ENCODE measurements at regions not wholly inside any gene's neighbourhood (a gene's known extent, or its start where the extent isn't known, plus 50 kb on each side); places are given as distances from the start of the nearest gene placed in this dataset.
"Not testable (repeated sequence)": the region's sequence is repeated elsewhere in the genome, so short reads cannot be mapped to it uniquely, and the experiment has no call there.

DNA sequence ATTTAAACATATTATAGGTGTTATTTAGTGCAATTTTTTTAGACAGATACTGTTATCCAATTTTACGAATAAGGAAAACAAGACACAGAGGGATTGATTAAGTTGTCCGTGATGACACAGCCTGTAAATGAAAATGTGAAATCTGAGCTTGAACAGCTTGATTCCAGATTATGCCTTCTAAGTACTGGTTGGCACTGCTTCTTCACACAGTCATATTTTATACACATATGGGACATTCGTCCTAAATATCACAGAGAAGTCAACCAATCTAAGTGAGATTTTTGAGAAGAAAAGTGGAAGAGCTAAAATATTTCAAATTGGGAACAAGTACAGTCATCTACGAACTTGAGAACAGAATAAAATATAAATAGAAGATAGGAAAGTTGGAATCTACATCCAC, 756.3 kb downstream of the BCKDHB start:
- no peak for FAIRE-seq

- FAIRE-seq = no peak
Observed at GRCh38 chr6:80860107-80860506, 753.6 kb downstream of the BCKDHB start.

DNA sequence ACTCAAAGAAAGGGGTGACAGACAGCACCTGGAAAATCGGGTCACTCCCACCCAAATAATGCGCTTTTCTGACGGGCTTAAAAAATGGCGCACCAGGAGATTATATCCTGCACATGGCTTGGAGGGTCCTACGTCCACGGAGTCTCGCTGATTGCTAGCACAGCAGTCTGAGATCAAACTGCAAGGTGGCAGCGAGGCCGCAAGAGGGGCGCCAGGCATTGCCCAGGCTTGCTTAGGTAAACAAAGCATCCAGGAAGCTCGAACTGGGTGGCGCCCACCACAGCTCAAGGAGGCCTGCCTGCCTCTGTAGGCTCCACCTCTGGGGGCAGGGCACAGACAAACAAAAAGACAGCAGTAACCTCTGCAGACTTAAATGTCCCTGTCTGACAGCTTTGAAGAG, 741.5 kb downstream of the BCKDHB start:
- FAIRE-seq = not testable (repeated sequence)

DNA sequence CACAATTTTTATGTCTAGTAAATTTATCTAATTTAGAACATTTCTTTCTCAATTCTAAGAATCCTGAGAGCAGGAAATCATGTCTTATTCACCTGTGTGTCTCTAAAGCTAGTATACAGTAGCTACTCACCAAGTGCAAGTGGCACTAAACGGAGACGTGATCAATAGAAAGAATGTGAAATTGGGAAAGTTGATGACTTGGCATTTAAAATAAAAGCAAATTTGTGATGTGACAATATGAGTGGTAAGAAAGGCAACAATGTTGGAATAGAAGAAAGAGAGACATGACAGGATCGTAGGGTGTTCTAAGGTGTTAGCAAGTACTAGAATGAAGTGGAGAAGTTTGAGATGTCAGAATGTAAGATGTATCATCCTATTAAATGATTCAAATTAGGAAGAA, 725.9 kb downstream of the BCKDHB start:
- FAIRE-seq = no peak

GRCh38 chr6:80793411-80793810, 686.9 kb downstream of the BCKDHB start:
- no peak for FAIRE-seq

DNA sequence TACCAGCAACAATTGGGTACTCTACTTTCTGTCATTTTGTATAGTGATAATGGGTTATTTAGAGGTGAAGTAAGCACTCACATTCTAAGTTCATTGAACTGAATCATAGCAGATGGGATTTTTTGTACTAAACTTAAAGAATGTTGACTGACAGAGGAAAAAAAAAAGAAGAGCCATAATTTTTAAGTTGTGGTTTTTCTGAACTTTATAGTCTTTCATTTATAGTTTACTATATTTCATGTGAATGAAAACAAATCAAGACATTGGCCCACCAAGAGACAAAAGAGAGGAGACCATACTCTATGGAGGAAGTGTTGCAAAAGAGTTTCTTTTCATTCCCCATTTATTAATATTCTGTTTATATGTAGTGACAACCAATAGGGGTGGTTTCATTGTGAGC, 685.7 kb downstream of the BCKDHB start:
- no peak for FAIRE-seq

GRCh38 chr6:80789912-80790570, 683.6 kb downstream of the BCKDHB start:
- no peak for FAIRE-seq

DNA sequence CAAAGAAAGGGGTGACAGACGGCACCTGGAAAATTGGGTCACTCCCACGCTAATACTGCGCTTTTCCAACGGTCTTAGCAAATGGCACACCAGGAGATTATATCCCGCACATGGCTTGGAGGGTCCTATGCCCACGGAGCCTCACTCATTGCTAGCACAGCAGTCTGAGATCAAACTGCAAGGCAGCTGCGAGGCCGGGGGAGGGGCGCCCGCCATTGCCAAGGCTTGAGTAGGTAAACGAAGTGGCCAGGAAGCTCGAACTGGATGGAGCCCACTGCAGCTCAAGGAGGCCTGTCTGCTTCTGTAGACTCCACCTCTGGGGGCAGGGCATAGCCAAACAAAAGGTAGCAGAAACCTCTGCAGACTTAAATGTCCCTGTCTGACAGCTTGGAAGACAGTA, 676.8 kb downstream of the BCKDHB start:
- FAIRE-seq = not testable (repeated sequence)

DNA sequence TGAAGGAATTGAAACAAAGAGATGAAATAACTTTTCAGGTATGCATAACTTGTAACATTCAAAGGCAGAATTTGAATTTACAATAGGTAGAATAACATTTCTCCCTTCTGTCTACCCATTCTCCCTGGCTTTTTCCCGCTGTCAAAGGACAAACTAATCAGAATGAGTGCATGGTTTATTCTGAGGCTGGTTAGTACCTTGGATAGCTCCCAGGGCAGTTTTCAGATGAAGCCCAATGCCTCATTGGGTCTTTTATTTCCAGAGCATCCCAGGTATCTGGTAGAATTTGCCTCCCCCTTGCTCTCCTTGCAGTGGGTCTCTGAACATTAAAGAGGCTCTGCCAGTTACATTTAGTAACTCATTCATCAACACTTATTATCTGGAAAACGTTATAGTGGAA, 665.5 kb downstream of the BCKDHB start:
- FAIRE-seq = no peak

GRCh38 chr6:80769106-80769505, 662.6 kb downstream of the BCKDHB start:
- FAIRE-seq = no peak

GRCh38 chr6:80767808-80768207, 661.3 kb downstream of the BCKDHB start:
- no peak for FAIRE-seq

DNA sequence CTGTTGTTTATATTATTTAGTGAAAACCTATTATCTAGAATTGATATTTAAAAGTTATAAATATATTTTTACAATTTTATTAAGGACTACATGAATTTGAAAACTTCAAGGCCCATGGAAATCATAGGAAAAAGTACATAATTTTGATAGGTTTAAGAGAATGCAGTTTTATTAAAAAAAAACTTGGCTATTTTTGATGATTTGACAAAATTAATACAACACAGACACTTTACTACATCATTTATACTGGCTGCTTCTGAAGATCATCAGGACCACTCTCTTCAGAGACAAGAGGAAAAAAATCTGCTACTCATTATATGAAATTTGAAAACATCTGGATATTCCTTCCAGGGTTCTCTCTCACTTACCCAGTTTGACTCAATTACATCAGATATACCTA, 637.7 kb downstream of the BCKDHB start:
- FAIRE-seq = peak; percentile 40

DNA sequence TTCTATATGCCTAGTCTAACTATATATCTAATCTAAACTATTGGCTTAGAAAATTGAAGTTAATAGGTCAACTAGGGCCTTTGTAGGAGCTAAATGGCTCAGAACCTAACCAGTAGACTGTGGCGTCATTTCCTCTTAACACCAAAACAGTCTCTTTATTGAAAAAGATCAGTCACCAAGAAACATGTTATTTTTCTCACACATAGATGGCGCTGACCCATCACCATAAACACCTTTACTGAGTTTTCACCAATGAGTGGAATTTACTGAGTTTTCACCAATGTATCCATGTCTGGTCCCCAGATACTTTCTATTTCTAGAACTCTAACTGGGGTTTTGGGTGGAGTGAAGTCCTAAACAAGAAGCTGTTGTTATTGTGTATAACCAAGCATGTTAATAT, 636.0 kb downstream of the BCKDHB start:
- no peak for FAIRE-seq

DNA sequence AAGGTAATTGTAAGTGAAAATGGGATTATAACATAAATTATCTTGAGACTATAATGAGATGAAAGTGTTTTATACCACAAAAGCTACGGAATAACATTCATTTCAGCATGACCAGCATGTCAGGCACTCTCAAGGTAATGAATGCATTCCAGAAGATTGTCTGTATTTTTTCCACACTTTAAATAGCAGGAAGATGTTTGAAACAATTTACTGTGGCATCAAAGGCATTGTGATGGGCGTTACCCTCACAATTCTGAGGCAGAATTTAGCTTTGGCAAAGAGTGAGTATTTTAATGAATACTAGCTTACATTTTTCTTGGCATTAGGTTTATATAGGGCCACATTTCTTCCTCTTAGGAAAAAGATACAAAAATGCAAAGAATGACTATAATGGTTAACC, 627.2 kb downstream of the BCKDHB start:
- FAIRE-seq = peak; percentile 98

- FAIRE-seq = no peak
Observed at GRCh38 chr6:80728830-80729229, 622.4 kb downstream of the BCKDHB start.

- FAIRE-seq = no peak
Observed at GRCh38 chr6:80728101-80728750, 621.8 kb downstream of the BCKDHB start.

DNA sequence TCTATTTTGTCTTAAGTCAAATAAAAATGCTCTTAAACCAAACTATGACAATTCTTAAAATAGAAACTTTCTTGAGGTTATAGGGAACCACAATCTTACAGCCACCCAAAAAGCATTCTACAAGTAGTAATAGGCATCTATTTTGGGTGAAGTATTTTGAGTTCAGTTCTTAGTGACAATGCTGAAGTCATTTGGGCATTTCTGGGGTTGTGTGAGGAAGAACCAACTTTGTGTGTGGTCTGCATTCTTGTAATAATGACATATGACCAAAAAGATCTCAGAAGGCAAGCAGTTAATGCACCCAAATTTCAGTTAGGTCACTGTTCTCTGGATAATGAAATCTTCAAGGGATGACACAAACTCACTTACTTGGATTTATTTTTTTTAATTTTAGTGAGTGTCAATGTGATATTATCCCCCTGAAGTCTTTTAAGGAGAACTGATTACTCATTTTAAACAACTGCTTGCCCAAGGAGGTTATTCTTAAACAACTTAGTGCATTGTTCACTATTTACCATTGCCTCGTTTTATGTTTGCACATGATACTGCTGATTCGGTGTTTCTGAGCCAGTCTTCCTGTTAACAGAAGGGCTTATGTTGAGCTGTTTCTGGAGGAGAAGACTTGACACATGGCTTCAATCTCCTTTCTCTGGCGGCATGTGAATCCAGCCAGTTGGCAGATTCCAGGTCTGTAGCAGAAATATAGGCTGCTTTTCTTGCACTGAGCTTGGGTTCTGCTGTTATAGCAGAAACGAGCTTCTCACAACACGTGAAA, 618.9 kb downstream of the BCKDHB start:
- peak; percentile 76 for FAIRE-seq

DNA sequence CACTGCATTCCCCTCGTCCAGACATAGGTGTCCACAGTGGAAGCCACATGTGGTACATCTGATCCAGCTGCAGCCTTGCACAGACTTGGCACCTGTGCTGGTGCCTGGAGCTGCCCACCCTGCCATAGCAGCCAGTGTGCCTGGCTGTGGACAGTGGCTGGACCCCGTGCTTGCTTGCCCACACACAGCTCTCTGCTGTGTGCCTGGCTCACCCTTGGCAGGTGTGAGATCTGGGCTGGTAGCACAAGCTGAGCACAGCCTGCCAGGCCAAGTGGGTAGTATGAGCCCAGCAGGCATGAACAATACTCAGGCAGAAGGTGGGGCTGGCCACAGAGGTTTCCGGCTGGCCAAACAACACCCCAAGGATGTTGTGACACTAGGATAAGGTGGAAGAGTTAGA, 614.4 kb downstream of the BCKDHB start:
- FAIRE-seq = no peak

GRCh38 chr6:80714513-80714912, 608.0 kb downstream of the BCKDHB start:
- FAIRE-seq = no peak

GRCh38 chr6:80698459-80698858, 592.0 kb downstream of the BCKDHB start:
- FAIRE-seq = no peak

DNA sequence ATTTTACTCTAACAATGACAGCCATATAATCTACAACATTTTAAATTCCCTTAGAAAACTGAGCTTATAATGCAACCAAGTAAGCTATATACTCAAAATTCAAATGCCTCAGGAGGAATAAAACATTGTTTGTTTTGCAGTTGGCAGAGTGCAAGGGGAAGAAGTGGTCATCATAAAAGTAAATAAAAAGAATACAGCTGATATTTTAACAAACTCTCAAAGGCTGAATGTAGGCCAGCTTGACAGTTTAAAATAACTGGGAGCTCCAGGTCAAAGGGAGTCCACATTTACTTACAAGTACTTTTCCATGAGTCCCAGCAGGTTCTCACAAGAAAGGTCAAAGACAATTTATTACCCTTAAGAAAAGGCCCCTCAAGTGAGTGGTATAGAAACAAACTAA, 589.8 kb downstream of the BCKDHB start:
- FAIRE-seq = no peak

- FAIRE-seq = no peak
Observed at GRCh38 chr6:80690551-80691131, 584.2 kb downstream of the BCKDHB start.

GRCh38 chr6:80689716-80690395, 583.4 kb downstream of the BCKDHB start:
- FAIRE-seq = no peak

All from G401.6 (cell line).